ENCODE measurements at regions not wholly inside any gene's neighbourhood (a gene's known extent, or its start where the extent isn't known, plus 50 kb on each side); places are given as distances from the start of the nearest gene placed in this dataset.
"Not testable (repeated sequence)": the region's sequence is repeated elsewhere in the genome, so short reads cannot be mapped to it uniquely, and the experiment has no call there.

- H3K4me3 ChIP-seq (ENCODE audit: low read depth, low read length), result no peak overlapping the region
Measured at GRCh38 chr16:26827386-26827785, 239.3 kb upstream of the C16orf82 start.

GRCh38 chr16:26830428-26831127 lies 236.1 kb upstream of the C16orf82 start:
- H3K4me3 ChIP-seq (ENCODE audit: low read depth, low read length), result no peak overlapping the region

More at GRCh38 chr16:26827386-26827785, 239.3 kb upstream of the C16orf82 start:
- DNase-seq (ENCODE audit: low read depth), result no peak
- TF ChIP-seq CTCF (IDR thresholded peaks at IDR 0.05; ENCODE audit: insufficient read depth, low read depth, low read length, missing control alignments), result no peak

GRCh38 chr16:26836114-26836513 lies 230.6 kb upstream of the C16orf82 start:
- DNase-seq (ENCODE audit: low read depth); H3K4me3 ChIP-seq (ENCODE audit: low read depth, low read length): not testable (repeated sequence)

More at GRCh38 chr16:26830428-26831127, 236.1 kb upstream of the C16orf82 start:
- DNase-seq (ENCODE audit: low read depth), result no peak
- TF ChIP-seq CTCF (IDR thresholded peaks at IDR 0.05; ENCODE audit: insufficient read depth, low read depth, low read length, missing control alignments), result no peak

GRCh38 chr16:26838931-26839330 lies 227.8 kb upstream of the C16orf82 start:
- no peak overlapping the region for H3K4me3 ChIP-seq (ENCODE audit: low read depth, low read length)
- no peak for DNase-seq (ENCODE audit: low read depth)
- no peak for TF ChIP-seq CTCF (IDR thresholded peaks at IDR 0.05; ENCODE audit: insufficient read depth, low read depth, low read length, missing control alignments)

GRCh38 chr16:26840691-26841090 lies 226.0 kb upstream of the C16orf82 start:
- TF ChIP-seq CTCF (IDR thresholded peaks at IDR 0.05; ENCODE audit: insufficient read depth, low read depth, low read length, missing control alignments), result no peak
- H3K4me3 ChIP-seq (ENCODE audit: low read depth, low read length), result no peak overlapping the region
- no peak for DNase-seq (ENCODE audit: low read depth)

- no peak for DNase-seq (ENCODE audit: low read depth)
- TF ChIP-seq CTCF (IDR thresholded peaks at IDR 0.05; ENCODE audit: insufficient read depth, low read depth, low read length, missing control alignments), result no peak
- H3K4me3 ChIP-seq (ENCODE audit: low read depth, low read length), result no peak overlapping the region
Measured at GRCh38 chr16:26856271-26856670, 210.5 kb upstream of the C16orf82 start.

- H3K4me3 ChIP-seq (ENCODE audit: low read depth, low read length), result no peak overlapping the region
- TF ChIP-seq CTCF (IDR thresholded peaks at IDR 0.05; ENCODE audit: insufficient read depth, low read depth, low read length, missing control alignments), result no peak
- no peak for DNase-seq (ENCODE audit: low read depth)
Measured at GRCh38 chr16:26856791-26857190, 209.9 kb upstream of the C16orf82 start.
